ENCODE measurements at regions not wholly inside any gene's neighbourhood (a gene's known extent, or its start where the extent isn't known, plus 50 kb on each side); places are given as distances from the start of the nearest gene placed in this dataset.

GRCh38 chr5:3349704-3350565 is 245.7 kb upstream of the IRX1 start:
- H3K27me3 ChIP-seq = no peaks in the 10 kb centered on the region
- peak in 1 of 2 donors; percentile 2 for DNase-seq (ENCODE audit: low spot score in 2 of 2)
- H3K9me3 ChIP-seq = no peaks in the 10 kb centered on the region
- intact Hi-C loops (cut with DNase I; ENCODE audit: low total_unique reads) = no loop called here
- TF ChIP-seq POLR2AphosphoS5 (IDR thresholded peaks at IDR 0.05) (no peak), POLR2A (IDR thresholded peaks at IDR 0.05) (no peak), CTCF (IDR thresholded peaks at IDR 0.05) (no peak)
- no peak overlapping the region for H3K27ac ChIP-seq
- H3K4me3 ChIP-seq = no peak overlapping the region
- H3K4me1 ChIP-seq = no peaks in the 10 kb centered on the region
- no peaks in the 10 kb centered on the region for H3K36me3 ChIP-seq

- TF ChIP-seq CTCF (IDR thresholded peaks at IDR 0.05) = no peak
- no peak for TF ChIP-seq POLR2A (IDR thresholded peaks at IDR 0.05)
- TF ChIP-seq POLR2AphosphoS5 (IDR thresholded peaks at IDR 0.05) = no peak
- H3K4me3 ChIP-seq = no peak overlapping the region
- intact Hi-C loops (cut with DNase I; ENCODE audit: low total_unique reads) = no loop called here
- H3K9me3 ChIP-seq = no peaks in the 10 kb centered on the region
- no peaks in the 10 kb centered on the region for H3K27me3 ChIP-seq
- no peak overlapping the region for H3K27ac ChIP-seq
- no peaks in the 10 kb centered on the region for H3K36me3 ChIP-seq
- peak; percentile 7 to 45 for DNase-seq (ENCODE audit: low spot score in 2 of 2)
- H3K4me1 ChIP-seq = no peaks in the 10 kb centered on the region
These were observed 246.8 kb upstream of the IRX1 start for GRCh38 chr5:3348576-3349535.

GRCh38 chr5:3347741-3348140 is 247.9 kb upstream of the IRX1 start:
- H3K4me3 ChIP-seq = no peak overlapping the region
- intact Hi-C loops (cut with DNase I; ENCODE audit: low total_unique reads) = no loop called here
- TF ChIP-seq POLR2AphosphoS5 (IDR thresholded peaks at IDR 0.05) (no peak), POLR2A (IDR thresholded peaks at IDR 0.05) (no peak), CTCF (IDR thresholded peaks at IDR 0.05) (no peak)
- no peak overlapping the region for H3K27ac ChIP-seq
- H3K4me1 ChIP-seq = no peaks in the 10 kb centered on the region
- no peaks in the 10 kb centered on the region for H3K36me3 ChIP-seq
- DNase-seq (ENCODE audit: low spot score in 2 of 2) = peak in 1 of 2 donors; percentile 22
- H3K9me3 ChIP-seq = no peaks in the 10 kb centered on the region
- H3K27me3 ChIP-seq = no peaks in the 10 kb centered on the region

GRCh38 chr5:3346111-3346820 is 249.4 kb upstream of the IRX1 start:
- no peaks in the 10 kb centered on the region for H3K9me3 ChIP-seq
- H3K27me3 ChIP-seq = no peaks in the 10 kb centered on the region
- DNase-seq (ENCODE audit: low spot score in 2 of 2) = no peak
- H3K4me3 ChIP-seq = no peak overlapping the region
- H3K27ac ChIP-seq = no peak overlapping the region
- H3K36me3 ChIP-seq = no peaks in the 10 kb centered on the region
- intact Hi-C loops (cut with DNase I; ENCODE audit: low total_unique reads) = no loop called here
- H3K4me1 ChIP-seq = no peaks in the 10 kb centered on the region
- TF ChIP-seq POLR2A (IDR thresholded peaks at IDR 0.05) (no peak), CTCF (IDR thresholded peaks at IDR 0.05) (no peak), POLR2AphosphoS5 (IDR thresholded peaks at IDR 0.05) (no peak)

All from breast epithelium (tissue), 4 donors.